Fibroblast of the aortic adventitia (primary cell): ENCODE measurements at regions not wholly inside any gene's neighbourhood (a gene's known extent, or its start where the extent isn't known, plus 50 kb on each side); places are given as distances from the start of the nearest gene placed in this dataset.

Experiments used
- DNase-seq: peaks from one replicate; pipeline ENCODE4 v3.0.0-alpha.2; 2010; ENCODE audit warnings: low read depth
- H3K4me3 ChIP-seq: 2 replicates; pipeline ENCODE4 v1.5.1; 2011; ENCODE audit warnings: low read depth, mild to moderate bottlenecking, control low read depth, low read length, moderate library complexity
- CTCF ChIP-seq: IDR thresholded peaks from 2 replicates; pipeline ENCODE4 v1.5.1; 2011; ENCODE audit warnings: mild to moderate bottlenecking, low read length, control low read depth, inconsistent platforms; ENCODE audit not compliant: insufficient read depth

DNA sequence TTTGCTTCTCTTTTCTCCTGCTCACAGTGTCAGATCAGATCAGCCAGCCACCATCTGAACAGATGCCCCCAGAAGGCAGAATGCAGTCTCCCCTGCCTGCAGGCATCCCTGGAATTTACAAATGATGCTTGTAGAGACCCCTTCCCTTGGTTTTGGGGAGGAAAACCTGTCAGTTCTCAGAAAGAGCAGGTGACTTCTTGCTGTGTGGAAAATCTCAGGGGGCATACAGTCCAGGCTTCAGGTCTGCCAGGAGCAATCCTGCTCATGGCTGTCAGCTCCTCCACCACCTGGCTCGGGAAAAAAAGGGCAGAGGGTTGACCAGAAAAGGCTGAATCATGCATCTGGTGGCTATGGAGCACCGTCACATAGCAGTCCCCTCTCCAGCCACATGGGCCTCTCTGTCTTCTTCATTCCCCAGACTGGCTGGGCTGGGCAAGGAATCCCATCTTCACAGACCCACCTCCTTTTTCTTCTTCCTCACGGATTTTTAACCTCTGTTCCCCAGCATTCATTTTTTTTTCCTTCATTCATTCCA is 107.0 kb downstream of the KCNF1 start:
- no peak for DNase-seq
- TF ChIP-seq CTCF: no peak
- no peak overlapping the region for H3K4me3 ChIP-seq

DNA sequence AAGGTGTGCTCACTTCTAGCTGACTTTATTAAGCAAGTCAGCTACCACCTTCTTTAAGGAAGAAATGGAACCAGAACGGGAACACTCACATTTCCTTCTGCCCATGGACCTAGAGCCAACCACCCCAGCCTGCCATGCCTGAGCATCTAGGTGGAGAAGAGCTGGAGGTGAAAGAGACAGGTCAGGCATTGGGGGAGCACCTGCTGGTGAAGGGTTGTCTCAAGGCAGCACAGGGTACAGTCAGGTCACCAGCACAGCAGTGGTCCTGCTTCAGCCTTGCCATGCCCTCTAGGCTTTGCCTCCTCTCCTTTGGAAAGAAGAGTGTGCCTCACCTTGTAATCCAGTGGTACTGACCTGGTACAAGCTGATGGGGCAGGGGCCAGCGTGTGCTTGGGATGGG is 107.9 kb downstream of the KCNF1 start:
- no peak overlapping the region for H3K4me3 ChIP-seq
- no peak for TF ChIP-seq CTCF
- DNase-seq: no peak

GRCh38 chr2:11022064-11022463 is 110.3 kb downstream of the KCNF1 start:
- no peak for TF ChIP-seq CTCF
- DNase-seq: no peak
- H3K4me3 ChIP-seq: no peak overlapping the region

DNA sequence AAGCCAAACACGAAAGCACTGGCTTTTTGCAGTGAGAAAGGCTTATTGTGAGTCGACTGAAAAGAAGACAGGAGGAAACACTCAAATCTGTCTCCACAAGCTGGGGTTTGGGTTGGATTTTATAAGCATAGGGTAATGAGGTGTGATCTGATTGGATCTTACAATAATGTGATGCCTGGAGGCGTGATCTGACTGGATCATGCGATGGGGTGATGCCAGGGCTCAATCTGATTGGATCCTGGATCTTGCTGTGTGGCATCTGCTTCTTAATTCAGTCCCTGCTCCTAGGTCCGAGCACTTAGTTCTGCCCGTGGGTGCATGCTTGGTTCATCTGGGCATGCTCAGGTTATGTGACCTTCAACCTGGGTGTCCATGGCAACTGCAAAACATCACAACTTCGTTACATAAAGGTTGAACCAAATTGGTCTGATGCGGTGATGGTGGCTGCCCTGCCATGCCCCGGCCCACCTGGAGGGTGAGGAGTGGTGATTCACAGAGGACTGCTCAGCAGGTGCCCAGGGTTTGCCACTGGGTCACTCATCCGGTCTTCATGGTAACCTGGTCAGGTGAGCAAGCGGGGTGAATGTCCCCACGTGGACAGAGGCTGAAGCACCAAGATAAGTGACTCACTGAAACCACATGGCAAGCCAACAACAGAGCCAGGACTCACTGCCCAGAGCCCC is 111.0 kb downstream of the KCNF1 start:
- DNase-seq: no peak
- no peak for TF ChIP-seq CTCF
- no peak overlapping the region for H3K4me3 ChIP-seq

- no peak for TF ChIP-seq CTCF
- DNase-seq: no peak
- no peak overlapping the region for H3K4me3 ChIP-seq
Observed at GRCh38 chr2:11023326-11024258, 111.9 kb downstream of the KCNF1 start.

GRCh38 chr2:11024259-11024645 is 112.5 kb downstream of the KCNF1 start:
- no peak for DNase-seq
- no peak for TF ChIP-seq CTCF
- H3K4me3 ChIP-seq: no peak overlapping the region
